ENCODE measurements at regions not wholly inside any gene's neighbourhood (a gene's known extent, or its start where the extent isn't known, plus 50 kb on each side); places are given as distances from the start of the nearest gene placed in this dataset.
"Not testable (repeated sequence)": the region's sequence is repeated elsewhere in the genome, so short reads cannot be mapped to it uniquely, and the experiment has no call there.

DNA sequence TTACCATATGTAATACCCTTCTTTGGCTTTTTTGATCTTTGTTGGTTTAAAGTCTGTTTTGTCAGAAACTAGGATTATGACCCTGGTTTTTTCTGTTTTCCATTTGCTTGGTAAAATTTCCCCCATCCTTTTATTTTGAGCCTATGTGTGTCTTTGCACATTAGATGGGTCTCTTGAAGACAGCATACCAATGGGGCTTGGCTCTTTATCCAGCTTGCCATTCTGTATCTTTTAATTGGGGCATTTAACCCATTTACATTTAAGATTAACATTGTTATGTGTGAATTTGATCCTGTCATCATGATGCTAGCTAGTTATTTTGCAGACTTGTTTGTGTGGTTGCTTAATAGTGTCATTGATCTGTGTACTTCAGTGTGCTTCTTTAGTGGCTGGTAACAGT lies 103.1 kb upstream of the PHF24 start:
- TF ChIP-seq, protein P1, sequence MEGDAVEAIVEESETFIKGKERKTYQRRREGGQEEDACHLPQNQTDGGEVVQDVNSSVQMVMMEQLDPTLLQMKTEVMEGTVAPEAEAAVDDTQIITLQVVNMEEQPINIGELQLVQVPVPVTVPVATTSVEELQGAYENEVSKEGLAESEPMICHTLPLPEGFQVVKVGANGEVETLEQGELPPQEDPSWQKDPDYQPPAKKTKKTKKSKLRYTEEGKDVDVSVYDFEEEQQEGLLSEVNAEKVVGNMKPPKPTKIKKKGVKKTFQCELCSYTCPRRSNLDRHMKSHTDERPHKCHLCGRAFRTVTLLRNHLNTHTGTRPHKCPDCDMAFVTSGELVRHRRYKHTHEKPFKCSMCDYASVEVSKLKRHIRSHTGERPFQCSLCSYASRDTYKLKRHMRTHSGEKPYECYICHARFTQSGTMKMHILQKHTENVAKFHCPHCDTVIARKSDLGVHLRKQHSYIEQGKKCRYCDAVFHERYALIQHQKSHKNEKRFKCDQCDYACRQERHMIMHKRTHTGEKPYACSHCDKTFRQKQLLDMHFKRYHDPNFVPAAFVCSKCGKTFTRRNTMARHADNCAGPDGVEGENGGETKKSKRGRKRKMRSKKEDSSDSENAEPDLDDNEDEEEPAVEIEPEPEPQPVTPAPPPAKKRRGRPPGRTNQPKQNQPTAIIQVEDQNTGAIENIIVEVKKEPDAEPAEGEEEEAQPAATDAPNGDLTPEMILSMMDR (IDR thresholded peaks at IDR 0.05), result not testable (repeated sequence)
- TF ChIP-seq POLR2A (IDR thresholded peaks at IDR 0.05), result not testable (repeated sequence)

All from body of pancreas (tissue), 4 donors.